ENCODE measurements at regions not wholly inside any gene's neighbourhood (a gene's known extent, or its start where the extent isn't known, plus 50 kb on each side); places are given as distances from the start of the nearest gene placed in this dataset.

GRCh38 chr13:74794582-74794981 is 660.4 kb upstream of the KLF12 start:
- DNase-seq (ENCODE audit: low spot score), result no peak

- DNase-seq (ENCODE audit: low spot score), result no peak
These were observed 659.9 kb upstream of the KLF12 start for GRCh38 chr13:74794147-74794546.

- DNase-seq (ENCODE audit: low spot score), result no peak
These were observed 650.8 kb upstream of the KLF12 start for GRCh38 chr13:74784959-74785358.

- no peak for DNase-seq (ENCODE audit: low spot score)
These were observed 644.7 kb upstream of the KLF12 start for GRCh38 chr13:74778946-74779345.

- no peak for DNase-seq (ENCODE audit: low spot score)
These were observed 643.9 kb upstream of the KLF12 start for GRCh38 chr13:74778087-74778486.

GRCh38 chr13:74774264-74774663 is 640.1 kb upstream of the KLF12 start:
- no peak for DNase-seq (ENCODE audit: low spot score)

GRCh38 chr13:74773248-74773647 is 639.0 kb upstream of the KLF12 start:
- DNase-seq (ENCODE audit: low spot score), result no peak

- DNase-seq (ENCODE audit: low spot score), result no peak
These were observed 637.8 kb upstream of the KLF12 start for GRCh38 chr13:74771964-74772363.

- no peak for DNase-seq (ENCODE audit: low spot score)
These were observed 636.2 kb upstream of the KLF12 start for GRCh38 chr13:74770361-74770760.

GRCh38 chr13:74769333-74769732 is 635.1 kb upstream of the KLF12 start:
- DNase-seq (ENCODE audit: low spot score), result no peak

GRCh38 chr13:74768521-74769085 is 634.4 kb upstream of the KLF12 start:
- no peak for DNase-seq (ENCODE audit: low spot score)

GRCh38 chr13:74767050-74767449 is 632.8 kb upstream of the KLF12 start:
- no peak for DNase-seq (ENCODE audit: low spot score)

- no peak for DNase-seq (ENCODE audit: low spot score)
These were observed 631.8 kb upstream of the KLF12 start for GRCh38 chr13:74765955-74766354.

GRCh38 chr13:74761801-74762757 is 627.9 kb upstream of the KLF12 start:
- DNase-seq (ENCODE audit: low spot score), result no peak

- DNase-seq (ENCODE audit: low spot score), result no peak
These were observed 624.0 kb upstream of the KLF12 start for GRCh38 chr13:74758188-74758587.

GRCh38 chr13:74755065-74755464 is 620.9 kb upstream of the KLF12 start:
- no peak for DNase-seq (ENCODE audit: low spot score)

- DNase-seq (ENCODE audit: low spot score), result no peak
These were observed 617.5 kb upstream of the KLF12 start for GRCh38 chr13:74751739-74752138.

- no peak for DNase-seq (ENCODE audit: low spot score)
These were observed 613.2 kb upstream of the KLF12 start for GRCh38 chr13:74747186-74747955.

GRCh38 chr13:74743992-74744391 is 609.8 kb upstream of the KLF12 start:
- DNase-seq (ENCODE audit: low spot score), result no peak

GRCh38 chr13:74741732-74742131 is 607.5 kb upstream of the KLF12 start:
- no peak for DNase-seq (ENCODE audit: low spot score)

- no peak for DNase-seq (ENCODE audit: low spot score)
These were observed 598.7 kb upstream of the KLF12 start for GRCh38 chr13:74732736-74733385.

- DNase-seq (ENCODE audit: low spot score), result no peak
These were observed 597.5 kb upstream of the KLF12 start for GRCh38 chr13:74731731-74732130.

Data from CD4-positive, alpha-beta T cell treated with Interleukin-15 for 4 hours (primary cell).